ENCODE measurements at regions not wholly inside any gene's neighbourhood (a gene's known extent, or its start where the extent isn't known, plus 50 kb on each side); places are given as distances from the start of the nearest gene placed in this dataset.

- Histone ChIP-seq H3K79me1 (ENCODE audit: low read depth, low read length) (no peaks in the 10 kb centered on the region), H2BK5ac (ENCODE audit: low read depth, low read length) (no peak overlapping the region), H2BK12ac (ENCODE audit: low read depth, low read length) (no peak overlapping the region), H3K36me3 (ENCODE audit: control insufficient read depth in 2 of 4, insufficient read depth in 4 of 4, low read length in 3 of 4) (no peaks in the 10 kb centered on the region), H2AK5ac (ENCODE audit: low read depth, low read length) (no peak overlapping the region), H3K9me3 (ENCODE audit: insufficient read depth in 2 of 2, low read depth in 1 of 2, low read length in 1 of 2) (no peaks in the 10 kb centered on the region), H3K18ac (ENCODE audit: extremely low read depth, low read length) (no peak overlapping the region), H4K8ac (ENCODE audit: extremely low read depth, insufficient read depth, low read length) (no peak overlapping the region), H3K4me1 (replicated peaks in 1 of 4; ENCODE audit: control insufficient read depth in 3 of 4, insufficient read depth in 4 of 4, low read length in 3 of 4) (no peaks in the 10 kb centered on the region), H2BK20ac (ENCODE audit: low read length) (no peak overlapping the region), H3K4me3 (ENCODE audit: extremely low read depth in 1 of 4, insufficient read depth in 2 of 4, low read depth in 3 of 4, low read length in 4 of 4) (no peak overlapping the region), H3K4ac (replicated peaks; ENCODE audit: insufficient read length, low read depth, low read length) (no peak overlapping the region), H3K27me3 (replicated peaks in 1 of 4; ENCODE audit: control insufficient read depth in 3 of 4, extremely low read depth in 1 of 4, insufficient read depth in 3 of 4, low read length in 3 of 4) (no peaks in the 10 kb centered on the region), H2BK15ac (ENCODE audit: low read length) (no peak overlapping the region), H3K27ac (ENCODE audit: low read depth, low read length) (no peak overlapping the region), H3K23me2 (ENCODE audit: low read depth, low read length) (no peaks in the 10 kb centered on the region), H4K5ac (ENCODE audit: insufficient read length, low read depth, low read length) (no peak overlapping the region), H4K91ac (replicated peaks; ENCODE audit: insufficient read length, low read length) (no peak overlapping the region), H3K79me2 (ENCODE audit: control insufficient read depth in 1 of 2, insufficient read depth in 2 of 2, low read length in 2 of 2) (no peaks in the 10 kb centered on the region), H2AFZ (ENCODE audit: low read length) (no peak overlapping the region), H3K23ac (ENCODE audit: insufficient read length) (no peak overlapping the region), H3K56ac (replicated peaks; ENCODE audit: insufficient read length, low read depth, low read length) (no peak overlapping the region), H2BK120ac (replicated peaks; ENCODE audit: low read depth, low read length) (no peak overlapping the region), H4K20me1 (replicated peaks in 1 of 2; ENCODE audit: control insufficient read depth in 1 of 2, insufficient read depth in 2 of 2, low read length in 2 of 2) (no peaks in the 10 kb centered on the region), H3K9ac (replicated peaks in 1 of 4; ENCODE audit: extremely low read depth in 1 of 4, low read depth in 3 of 4, low read length in 3 of 4) (no peak overlapping the region), H3K4me2 (ENCODE audit: insufficient read depth in 1 of 2, low read depth in 2 of 2, low read length in 2 of 2) (no peak overlapping the region), H3K14ac (ENCODE audit: insufficient read length) (no peak overlapping the region)
- WGBS, 2 experiments (ENCODE audit: extremely low coverage in 1 of 2, insufficient coverage in 1 of 2, insufficient read length in 1 of 2, insufficient replicate concordance in 2 of 2, low coverage in 1 of 2, low lambda C conversion rate in 2 of 2, missing lambda C conversion rate in 1 of 2) = 93% methylated on average over 2 of the region's 2 CpGs; no CpG with 5 or more reads in 1 of the 2 experiments
- CTCF ChIA-PET (ENCODE audit: partially characterized antibody) = no interaction called here
- DNase-seq (ENCODE audit: low read depth in 1 of 2, low spot score in 2 of 2) = no peak
- POLR2A ChIA-PET (ENCODE audit: partially characterized antibody) = no interaction called here
- FAIRE-seq = no peak
- no peak for TF ChIP-seq ASH2L (IDR thresholded peaks at IDR 0.05; ENCODE audit: low read length)
Observed at GRCh38 chr2:195419033-195419432, 238.0 kb upstream of the SLC39A10 start.
